HL-60 (cell line): ENCODE measurements at regions not wholly inside any gene's neighbourhood (a gene's known extent, or its start where the extent isn't known, plus 50 kb on each side); places are given as distances from the start of the nearest gene placed in this dataset.

Experiments used
- DNase-seq, 2 experiments: peaks; one replicate each; pipeline ENCODE4 v3.0.0-alpha.2; 2010 to 2020; ENCODE audit warnings: low read depth in 1 of 2, low spot score in 1 of 2
- H3K27ac ChIP-seq: fragments of 250-450 bp; sonication (Bioruptor Pico); replicated peaks from 2 replicates; pipeline ENCODE4 v1.5.1; 2020; ENCODE audit warnings: mild to moderate bottlenecking, moderate library complexity
- H3K27me3 ChIP-seq: fragments of 250-450 bp; sonication (Bioruptor Pico); 2 replicates; pipeline ENCODE4 v1.5.1; 2021; ENCODE audit warnings: mild to moderate bottlenecking, moderate library complexity; ENCODE audit not compliant: insufficient read depth, poor library complexity, severe bottlenecking
- H3K4me3 ChIP-seq: replicated peaks from 2 replicates; pipeline ENCODE4 v1.5.1; 2011; ENCODE audit warnings: mild to moderate bottlenecking, control low read depth, low read length; ENCODE audit not compliant: insufficient read depth
- CTCF ChIP-seq: IDR thresholded peaks from one replicate; pipeline ENCODE4 v1.5.1; 2011; ENCODE audit warnings: low read length, control low read depth, inconsistent platforms; ENCODE audit not compliant: insufficient read depth
- GABPA ChIP-seq: IDR thresholded peaks from 2 replicates; pipeline ENCODE4 v1.6.1; 2012; ENCODE audit warnings: low read depth
- POLR2AphosphoS5 ChIP-seq: IDR thresholded peaks from 2 replicates; pipeline ENCODE4 v1.6.1; 2012; ENCODE audit warnings: low read depth
- REST ChIP-seq: IDR thresholded peaks from 2 replicates; pipeline ENCODE4 v1.6.1; 2012; ENCODE audit warnings: low read depth; ENCODE audit not compliant: insufficient replicate concordance
- SPI1 ChIP-seq: IDR thresholded peaks from 2 replicates; pipeline ENCODE4 v1.6.1; 2012; ENCODE audit warnings: low read depth, mild to moderate bottlenecking, borderline replicate concordance

- Histone ChIP-seq H3K4me3 (no peak overlapping the region), H3K27ac (no peak overlapping the region), H3K27me3 (no peaks in the 10 kb centered on the region)
- TF ChIP-seq SPI1 (no peak), GABPA (no peak), CTCF (no peak), POLR2AphosphoS5 (no peak), REST (no peak)
- no peak for DNase-seq
Measured at GRCh38 chr4:138655985-138656384, 359.6 kb upstream of the NOCT start.

GRCh38 chr4:138655286-138655685 lies 360.3 kb upstream of the NOCT start:
- TF ChIP-seq GABPA (no peak), POLR2AphosphoS5 (no peak), CTCF (no peak), REST (no peak), SPI1 (no peak)
- DNase-seq: no peak
- H3K27me3 ChIP-seq: no peaks in the 10 kb centered on the region
- H3K4me3 ChIP-seq: no peak overlapping the region
- H3K27ac ChIP-seq: no peak overlapping the region

GRCh38 chr4:138650929-138651448 lies 364.6 kb upstream of the NOCT start:
- Histone ChIP-seq H3K27me3 (no peaks in the 10 kb centered on the region), H3K4me3 (no peak overlapping the region), H3K27ac (no peak overlapping the region)
- peak; percentile 79 to 85 for DNase-seq
- TF ChIP-seq CTCF: no peak
- TF ChIP-seq REST: no peak
- 0 out of 2 replicates have a peak, but pooled peaks have one; percentile 36 for TF ChIP-seq POLR2AphosphoS5
- TF ChIP-seq SPI1: peak; percentile 47; the same call in 1 of the 2 replicates
- TF ChIP-seq GABPA: no peak
